K562 (cell line): ENCODE measurements at regions not wholly inside any gene's neighbourhood (a gene's known extent, or its start where the extent isn't known, plus 50 kb on each side); places are given as distances from the start of the nearest gene placed in this dataset.

Source experiments
- ATAC-seq: fragments of 200-7000 bp; cut with Tn5 transposase; 3 replicates; pipeline ENCODE4 v1.9.1; 2020; ENCODE audit warnings: moderate library complexity
- BruUV-seq: library from RNA; stranded (reverse); fragments of 400-500 nt; replicated peaks from 2 replicates; lab custom pipeline; 2021; lab: Mats Ljungman, UMichigan
- CTCF ChIA-PET: fragments of 300-600 bp; formaldehyde crosslinking; extraction: SDS; loops from one replicate; lab custom pipeline; 2021; ENCODE audit warnings: low intra/inter-chr PET ratio; lab: Yijun Ruan, JAX
- POLR2A ChIA-PET: fragments of 300-600, 350-650 bp; sonication (Branson Sonifier 250); formaldehyde crosslinking; extraction: SDS; loops from one replicate; lab custom pipeline; 2021; ENCODE audit warnings: antibody characterized with exemption, inconsistent platforms; lab: Yijun Ruan, JAX
- DNase-seq, 4 experiments: peaks; one replicate each; pipeline versions ENCODE4 v3.0.0 to v3.0.0-alpha.2; 2011 to 2018; ENCODE audit warnings: low spot score in 3 of 4, mixed read lengths in 3 of 4; ENCODE audit errors: extremely low read depth in 1 of 4
- FAIRE-seq: peaks from 2 replicates; lab custom pipeline; 2011; peaks lifted over from hg19 to GRCh38; lab: Jason Lieb, UNC
- H2AFZ ChIP-seq: 2 replicates; pipeline ENCODE4 v1.6.0; 2011; ENCODE audit warnings: low read depth, low read length, control low read depth, inconsistent platforms
- H3K27ac ChIP-seq: fragments of 200-600 bp; 3 replicates; pipeline ENCODE4 v1.8.0; 2011; ENCODE audit warnings: low read depth, mild to moderate bottlenecking, control low read depth, inconsistent platforms, low read length, moderate library complexity, mixed read lengths; ENCODE audit errors: extremely low read depth
- H3K27me3 ChIP-seq, 2 experiments: fragments of 300-600 bp in 1 of 2; 2 replicates in 1 of 2; 3 replicates in 1 of 2; pipeline versions ENCODE4 v1.6.0 to v1.8.0; 2011; ENCODE audit warnings: inconsistent platforms in 2 of 2, low read length in 2 of 2, mild to moderate bottlenecking in 1 of 2, mixed read lengths in 1 of 2, moderate library complexity in 1 of 2; ENCODE audit not compliant: control insufficient read depth in 2 of 2, insufficient read depth in 2 of 2
- H3K36me3 ChIP-seq: fragments of 300-600 bp; 3 replicates; pipeline ENCODE4 v1.8.0; 2011; ENCODE audit warnings: mild to moderate bottlenecking, low read length, inconsistent platforms; ENCODE audit not compliant: control insufficient read depth, insufficient read depth
- H3K4me1 ChIP-seq, 2 experiments: fragments of 200-600 bp in 1 of 2; replicated peaks in 1 of 2; 2 replicates in 1 of 2; 3 replicates in 1 of 2; pipeline versions ENCODE4 v1.5.1 to v1.8.0; 2011; ENCODE audit warnings: inconsistent platforms in 2 of 2, low read length in 2 of 2, mild to moderate bottlenecking in 1 of 2, mixed read lengths in 1 of 2, moderate library complexity in 1 of 2; ENCODE audit not compliant: control insufficient read depth in 2 of 2, insufficient read depth in 2 of 2
- H3K4me2 ChIP-seq: 2 replicates; pipeline ENCODE4 v1.6.1; 2011; ENCODE audit warnings: low read length, control low read depth, inconsistent platforms, mixed read lengths; ENCODE audit not compliant: insufficient read depth
- H3K4me3 ChIP-seq: fragments of 200-600 bp; sonication (generic), shearing (Covaris generic); 2 replicates; pipeline ENCODE4 v1.5.1; 2016; ENCODE audit warnings: control low read depth, inconsistent platforms
- H3K79me2 ChIP-seq: fragments of 200-600 bp; 3 replicates; pipeline ENCODE4 v1.8.0; 2011; ENCODE audit warnings: low read length, inconsistent platforms; ENCODE audit not compliant: control insufficient read depth, insufficient read depth
- H3K9ac ChIP-seq, 2 experiments: 2 replicates each; pipeline versions ENCODE4 v1.6.0 to v1.6.1; 2011; ENCODE audit warnings: low read depth in 2 of 2, low read length in 2 of 2, control low read depth in 1 of 2, inconsistent platforms in 1 of 2, mild to moderate bottlenecking in 1 of 2, mixed read lengths in 1 of 2; ENCODE audit not compliant: insufficient read depth in 1 of 2
- H3K9me1 ChIP-seq: one replicate; pipeline ENCODE4 v1.6.0; 2011; ENCODE audit warnings: inconsistent platforms, mild to moderate bottlenecking, low read length, moderate library complexity; ENCODE audit not compliant: control insufficient read depth, insufficient read depth
- H3K9me3 ChIP-seq: replicated peaks from 2 replicates; pipeline ENCODE4 v1.5.1; 2011; ENCODE audit warnings: low read depth, low read length, inconsistent platforms; ENCODE audit not compliant: control insufficient read depth, insufficient read depth
- H4K20me1 ChIP-seq: replicated peaks from 2 replicates; pipeline ENCODE4 v1.6.1; 2011; ENCODE audit warnings: low read length, inconsistent platforms, mixed read lengths; ENCODE audit not compliant: control insufficient read depth, insufficient read depth
- ATF1 ChIP-seq, 2 experiments: fragments of 450-650 bp in 1 of 2; IDR thresholded peaks; 2 replicates each; pipeline ENCODE4 v1.6.1; 2016; ENCODE audit warnings: missing compliant biosample characterization in 1 of 2, missing genetic modification characterization in 1 of 2
- DNMT1 ChIP-seq: fragments of 450-650 bp; IDR thresholded peaks from 2 replicates; pipeline ENCODE4 v1.6.1; 2016; ENCODE audit warnings: antibody characterized with exemption, mild to moderate bottlenecking
- DPF2 ChIP-seq: fragments of 450-650 bp; IDR thresholded peaks from 2 replicates; pipeline ENCODE4 v1.6.1; 2016
- GTF2E2 ChIP-seq: fragments of 200-800 bp; sonication (Bioruptor generic); IDR thresholded peaks from 2 replicates; pipeline ENCODE4 v1.6.1; 2016; ENCODE audit warnings: missing genetic modification characterization, missing compliant biosample characterization
- HDAC2 ChIP-seq: fragments of 450-650 bp; IDR thresholded peaks from 2 replicates; pipeline ENCODE4 v1.6.1; 2016; ENCODE audit warnings: mild to moderate bottlenecking
- PYGO2 ChIP-seq: fragments of 450-650 bp; IDR thresholded peaks from 2 replicates; pipeline ENCODE4 v1.6.1; 2016; ENCODE audit warnings: mild to moderate bottlenecking, missing genetic modification characterization, moderate library complexity, missing compliant biosample characterization
- ZBTB11 ChIP-seq, 3 experiments: fragments of 200-800 bp in 1 of 3; fragments of 250-450 bp in 1 of 3; fragments of 450-650 bp in 1 of 3; sonication (Bioruptor Pico) in 1 of 3; sonication (Bioruptor generic) in 1 of 3; formaldehyde crosslinking in 1 of 3; IDR thresholded peaks; 2 replicates each; pipeline versions ENCODE4 v1.6.1 to v1.8.0; 2016 to 2022; ENCODE audit warnings: mild to moderate bottlenecking in 2 of 3, missing genetic modification characterization in 2 of 3, missing compliant biosample characterization in 1 of 3, moderate library complexity in 1 of 3
- ZNF551 ChIP-seq: fragments of 250-450 bp; sonication (Bioruptor Pico); IDR thresholded peaks from 2 replicates; pipeline ENCODE4 v1.5.0; 2021; ENCODE audit warnings: mild to moderate bottlenecking, moderate library complexity
- ZSCAN29 ChIP-seq: fragments of 450-650 bp; IDR thresholded peaks from 2 replicates; pipeline ENCODE4 v1.6.1; 2017
- WGBS: fragments of 100-300 bp; shearing (Covaris generic); methylation state at CpG from one replicate; pipeline ENCODE4 v1.1.6; 2016; ENCODE audit warnings: low coverage, mixed read lengths; ENCODE audit not compliant: insufficient coverage; ENCODE audit errors: missing lambda C conversion rate; 5-methylcytosine and 5-hydroxymethylcytosine counted together
- in situ Hi-C: fragments of 300-500 bp; cut with MboI; formaldehyde crosslinking; loops from 4 replicates; pipeline ENCODE4 v1.15.0; 2018; ENCODE audit warnings: inconsistent platforms, mixed read lengths
- intact Hi-C: fragments of 100-400 bp; cut with micrococcal nuclease; formaldehyde crosslinking; loops from 2 replicates; pipeline ENCODE4 v1.14.2; 2022
- TF ChIP-seq, protein P1 (sequence below): fragments of 450-650 bp; IDR thresholded peaks from 2 replicates; pipeline ENCODE4 v1.6.1; 2016; ENCODE audit warnings: borderline replicate concordance

- Histone ChIP-seq H3K9me3 (no peaks in the 10 kb centered on the region), H2AFZ (no peak overlapping the region), H3K9me1 (no peaks in the 10 kb centered on the region), H3K4me1 (no peaks in the 10 kb centered on the region; a peak in 2 of 5 replicates), H3K27me3 (no peaks in the 10 kb centered on the region), H3K27ac (no peak overlapping the region), H3K4me2 (no peak overlapping the region), H3K36me3 (no peaks in the 10 kb centered on the region), H3K79me2 (no peaks in the 10 kb centered on the region), H3K4me3 (no peak overlapping the region), H4K20me1 (no peaks in the 10 kb centered on the region), H3K9ac (no peak overlapping the region)
- DNase-seq (no peak), ATAC-seq (no peak), FAIRE-seq (no peak)
- intact Hi-C loops: loop anchor here (5.0 kb wide), 1 partner anchor 1803 kb away; no protein-coding TSS in a partner anchor
- CTCF ChIA-PET: no interaction called here
- POLR2A ChIA-PET: no interaction called here
- in situ Hi-C loops: no loop called here
- BruUV-seq: no TSS peak
- 2% methylated on average over 3 of the region's 3 CpGs for WGBS
- TF ChIP-seq ZNF551 (CRISPR knock-in tag): no peak
- TF ChIP-seq ATF1 (CRISPR knock-in tag; IDR thresholded peaks at IDR 0.05): no peak
- no peak for TF ChIP-seq ATF1 (tag; IDR thresholded peaks at IDR 0.05)
- TF ChIP-seq DNMT1: no peak
- TF ChIP-seq GTF2E2 (tag): no peak
- TF ChIP-seq DPF2: no peak
- TF ChIP-seq ZBTB11 (CRISPR knock-in tag; IDR thresholded peaks at IDR 0.05): no peak
- no peak for TF ChIP-seq PYGO2 (tag)
- TF ChIP-seq ZSCAN29: no peak
- no peak for TF ChIP-seq HDAC2
- TF ChIP-seq, protein P1, sequence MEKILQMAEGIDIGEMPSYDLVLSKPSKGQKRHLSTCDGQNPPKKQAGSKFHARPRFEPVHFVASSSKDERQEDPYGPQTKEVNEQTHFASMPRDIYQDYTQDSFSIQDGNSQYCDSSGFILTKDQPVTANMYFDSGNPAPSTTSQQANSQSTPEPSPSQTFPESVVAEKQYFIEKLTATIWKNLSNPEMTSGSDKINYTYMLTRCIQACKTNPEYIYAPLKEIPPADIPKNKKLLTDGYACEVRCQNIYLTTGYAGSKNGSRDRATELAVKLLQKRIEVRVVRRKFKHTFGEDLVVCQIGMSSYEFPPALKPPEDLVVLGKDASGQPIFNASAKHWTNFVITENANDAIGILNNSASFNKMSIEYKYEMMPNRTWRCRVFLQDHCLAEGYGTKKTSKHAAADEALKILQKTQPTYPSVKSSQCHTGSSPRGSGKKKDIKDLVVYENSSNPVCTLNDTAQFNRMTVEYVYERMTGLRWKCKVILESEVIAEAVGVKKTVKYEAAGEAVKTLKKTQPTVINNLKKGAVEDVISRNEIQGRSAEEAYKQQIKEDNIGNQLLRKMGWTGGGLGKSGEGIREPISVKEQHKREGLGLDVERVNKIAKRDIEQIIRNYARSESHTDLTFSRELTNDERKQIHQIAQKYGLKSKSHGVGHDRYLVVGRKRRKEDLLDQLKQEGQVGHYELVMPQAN: no peak
Measured at GRCh38 chr5:163345216-163345615, 92.2 kb upstream of the CCNG1 start.
